NCI-H187 treated with DMSO at 0.1 percent for 48 hours (cell line): ENCODE measurements at regions not wholly inside any gene's neighbourhood (a gene's known extent, or its start where the extent isn't known, plus 50 kb on each side); places are given as distances from the start of the nearest gene placed in this dataset.

ENCODE experiments used
- DNase-seq: peaks from one replicate; lab custom pipeline; 2025; lab: John Stamatoyannopoulos, UW

DNA sequence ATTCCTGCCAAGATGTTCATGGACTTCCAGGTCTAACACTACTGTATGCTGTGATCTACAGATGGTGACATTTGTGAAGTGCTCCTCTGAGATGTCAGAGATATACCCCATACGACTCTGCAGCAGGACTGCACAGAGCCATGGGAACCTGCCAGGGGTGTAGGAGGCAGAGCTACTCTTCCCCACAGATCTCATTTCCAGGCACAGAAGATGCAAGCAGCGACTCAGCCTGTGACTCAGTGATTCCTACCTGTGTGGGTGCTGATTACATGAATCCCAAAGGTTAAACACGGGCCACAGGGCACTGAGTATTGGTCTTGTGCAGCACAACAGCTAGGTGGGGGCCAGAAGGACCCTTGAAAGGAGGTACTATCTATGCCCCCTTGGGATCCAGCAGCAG lies 137.0 kb upstream of the SOX9 start:
- no peak for DNase-seq

- DNase-seq, result no peak
Observed at GRCh38 chr17:71985111-71986039, 135.4 kb upstream of the SOX9 start.

- DNase-seq, result no peak
Observed at GRCh38 chr17:71986886-71987285, 133.9 kb upstream of the SOX9 start.

- DNase-seq, result no peak
Observed at GRCh38 chr17:71987634-71988033, 133.2 kb upstream of the SOX9 start.

GRCh38 chr17:71989117-71989516 lies 131.7 kb upstream of the SOX9 start:
- DNase-seq, result no peak

DNA sequence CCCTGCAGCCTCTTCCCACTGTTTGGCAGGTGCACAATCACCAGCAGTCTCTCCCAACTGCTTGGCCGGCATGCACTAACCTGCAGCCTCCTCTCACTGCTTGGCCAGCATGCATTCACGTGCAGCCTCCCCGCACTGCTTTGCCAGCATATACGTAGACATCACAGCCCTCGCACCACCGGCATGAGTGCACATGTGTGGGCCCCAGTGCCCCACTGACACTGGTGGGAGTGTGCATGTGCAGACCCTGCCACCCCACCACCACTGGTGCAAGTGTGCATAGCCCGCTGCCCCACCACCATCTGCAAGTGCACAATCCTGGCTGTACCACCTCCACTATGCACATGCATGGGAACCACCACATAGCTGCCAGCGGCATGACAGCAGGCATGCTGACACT lies 127.5 kb upstream of the SOX9 start:
- DNase-seq, result no peak

- DNase-seq, result no peak
Observed at GRCh38 chr17:71995590-71995989, 125.2 kb upstream of the SOX9 start.

DNA sequence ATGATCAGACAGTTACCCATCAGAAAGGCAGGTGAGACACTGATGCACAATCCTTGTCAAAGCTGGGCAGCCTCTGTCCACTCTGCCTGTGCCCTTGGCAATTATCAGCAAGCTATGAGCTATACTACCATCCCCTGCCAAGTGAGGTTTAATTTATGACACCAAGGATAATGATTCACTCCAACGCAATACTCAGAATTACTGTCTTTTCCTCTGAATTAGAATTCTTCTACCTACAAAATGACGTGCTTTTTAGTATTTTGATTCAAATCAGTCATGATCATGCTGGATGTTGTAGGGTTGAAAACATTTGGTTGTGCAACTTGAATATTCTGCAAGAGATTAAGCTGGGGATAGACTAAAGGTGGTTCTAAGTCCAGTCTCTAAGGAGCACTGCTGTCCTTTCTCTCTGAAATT lies 116.8 kb upstream of the SOX9 start:
- no peak for DNase-seq

- DNase-seq, result no peak
Observed at GRCh38 chr17:72004611-72005331, 116.0 kb upstream of the SOX9 start.

DNA sequence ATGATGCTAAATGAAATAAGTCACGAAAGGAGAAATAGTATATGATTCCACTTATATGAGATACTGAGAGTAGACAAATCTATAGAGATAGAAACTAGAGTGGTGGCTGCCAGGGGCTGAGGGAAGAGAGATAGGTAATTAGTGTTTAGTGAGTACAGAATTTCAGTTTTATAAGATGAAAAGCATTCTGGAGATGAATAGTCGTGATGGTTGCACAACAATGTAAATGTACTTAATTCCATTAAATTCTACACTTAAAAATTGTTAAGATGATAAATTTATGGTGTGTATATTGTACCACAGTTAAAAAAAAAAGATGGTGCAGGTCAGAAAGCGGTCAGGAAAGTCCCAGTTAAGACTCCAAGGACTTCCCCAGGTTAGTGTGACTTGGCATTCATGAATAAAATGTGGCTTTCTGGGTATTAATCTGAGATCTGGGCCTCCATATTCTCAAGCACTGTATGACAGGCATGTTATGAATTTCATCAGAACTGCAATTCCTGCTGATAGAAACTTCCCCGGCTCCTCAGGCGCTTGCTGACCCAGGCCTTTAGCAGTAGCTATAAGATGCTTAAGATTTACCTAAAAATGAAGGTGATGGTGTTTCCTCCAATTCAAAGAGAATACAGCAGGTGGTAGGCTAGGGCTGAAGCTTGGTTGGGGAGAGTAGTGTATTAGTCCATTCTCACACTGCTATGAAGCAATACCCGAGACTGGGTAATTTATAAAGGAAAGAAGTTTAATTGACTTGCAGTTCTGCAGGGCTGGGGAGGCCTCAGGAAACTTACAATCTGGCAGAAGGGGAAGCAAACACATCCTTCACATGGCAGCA lies 115.3 kb upstream of the SOX9 start:
- no peak for DNase-seq

GRCh38 chr17:72008236-72008876 lies 112.5 kb upstream of the SOX9 start:
- no peak for DNase-seq

DNA sequence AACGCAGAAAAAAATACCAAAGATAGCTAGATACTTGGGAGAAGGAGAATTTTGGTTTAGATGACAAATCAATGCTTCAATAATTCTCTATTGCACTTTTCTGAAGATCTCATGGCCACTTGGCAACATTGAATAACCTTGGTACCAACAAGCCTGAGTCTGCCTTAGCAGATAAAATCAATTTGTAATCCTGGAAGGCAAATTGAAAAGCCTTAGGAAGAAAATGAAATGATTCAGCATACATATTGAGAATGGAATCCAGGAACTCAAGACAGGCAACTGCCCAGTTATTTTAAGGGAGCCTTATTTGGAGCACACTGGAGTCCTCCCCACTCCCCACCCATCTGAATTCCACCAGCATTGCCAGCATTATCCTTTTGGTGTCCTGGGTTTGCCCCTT lies 109.3 kb upstream of the SOX9 start:
- no peak for DNase-seq

GRCh38 chr17:72021417-72022041 lies 99.3 kb upstream of the SOX9 start:
- DNase-seq, result no peak

GRCh38 chr17:72022328-72023275 lies 98.2 kb upstream of the SOX9 start:
- no peak for DNase-seq

DNA sequence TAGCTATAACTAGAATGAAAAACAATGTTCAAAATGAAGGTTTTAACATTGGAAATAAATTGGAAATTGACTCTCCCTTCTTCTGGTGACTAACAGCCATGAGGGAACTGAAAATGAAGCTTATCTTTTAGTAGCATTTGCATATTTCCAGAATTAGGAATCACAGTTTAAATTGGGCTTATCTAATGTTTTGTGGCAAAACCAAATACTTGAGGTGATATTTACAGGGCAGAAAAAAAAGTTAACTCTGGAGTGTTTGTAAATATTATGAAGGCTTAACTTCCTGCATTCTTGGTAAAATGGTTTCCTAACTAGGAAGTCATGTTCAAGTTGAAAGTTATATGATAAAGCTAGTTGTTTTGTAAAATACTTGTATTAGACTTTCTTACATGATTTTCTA lies 96.4 kb upstream of the SOX9 start:
- no peak for DNase-seq

DNA sequence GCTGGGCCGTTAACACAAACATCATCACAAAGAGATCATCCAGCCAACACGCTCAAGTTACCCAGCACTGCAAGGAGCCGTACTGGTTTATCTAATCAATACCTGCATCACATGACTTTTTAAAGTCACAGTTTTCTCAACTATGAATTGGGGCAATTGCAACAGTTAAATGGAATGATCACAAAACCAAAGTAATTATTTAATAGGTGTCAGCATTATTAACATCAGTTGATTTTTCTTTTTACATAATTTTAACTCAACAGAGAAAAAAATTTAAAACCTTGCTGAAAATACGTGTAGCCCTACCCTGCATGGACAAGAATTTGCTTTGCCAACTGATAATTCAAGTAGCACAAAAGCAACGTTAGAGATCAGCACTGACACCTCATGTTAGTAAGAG lies 95.7 kb upstream of the SOX9 start:
- no peak for DNase-seq

- DNase-seq, result no peak
Observed at GRCh38 chr17:72030067-72030899, 90.5 kb upstream of the SOX9 start.

DNA sequence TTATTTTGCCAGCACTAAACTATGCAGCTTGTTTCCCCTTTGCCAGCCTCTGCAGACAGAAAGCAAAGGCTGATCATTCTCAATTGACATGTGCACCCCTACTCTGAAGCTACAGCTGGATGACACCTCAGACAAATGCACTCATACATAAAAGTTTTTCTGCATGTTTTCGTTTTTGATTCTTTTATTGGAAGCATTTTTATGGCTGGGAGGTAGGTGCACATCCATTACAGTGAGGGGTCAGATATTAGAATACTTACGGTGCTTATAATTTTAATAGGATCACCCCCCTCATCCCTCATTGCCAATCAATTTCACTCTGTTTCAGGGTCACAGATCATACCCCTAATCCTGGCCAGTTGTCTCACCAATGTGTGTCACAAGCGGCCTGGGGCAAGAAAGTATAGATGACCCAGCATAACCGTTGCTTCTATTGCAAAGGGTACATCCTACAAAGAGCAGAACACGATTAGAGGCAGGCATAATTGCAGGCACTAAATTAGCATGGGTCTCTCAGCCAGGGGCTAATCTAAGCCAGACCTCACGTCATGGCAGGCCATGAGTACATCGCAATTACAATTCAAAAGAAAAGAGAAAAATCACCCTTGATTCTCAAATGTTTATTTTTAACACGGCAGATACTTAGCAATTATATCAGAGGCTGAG lies 89.5 kb upstream of the SOX9 start:
- DNase-seq, result no peak

- DNase-seq, result no peak
Observed at GRCh38 chr17:72033334-72033733, 87.5 kb upstream of the SOX9 start.
